H9 (cell line): ENCODE measurements at regions not wholly inside any gene's neighbourhood (a gene's known extent, or its start where the extent isn't known, plus 50 kb on each side); places are given as distances from the start of the nearest gene placed in this dataset.
A peak's percentile ranks its signal among the peaks of the same experiment; 100 is the strongest.

Source experiments
- DNase-seq: peaks from one replicate; pipeline ENCODE4 v3.0.0-alpha.2; 2017
- H2AFZ ChIP-seq: one replicate; pipeline ENCODE4 v1.6.1; 2013; ENCODE audit warnings: mild to moderate bottlenecking, low read length, control low read depth, moderate library complexity
- H2AK5ac ChIP-seq: 2 replicates; pipeline ENCODE4 v1.6.1; 2013; ENCODE audit warnings: low read length, control low read depth, mixed read lengths; ENCODE audit not compliant: insufficient read length
- H2BK120ac ChIP-seq: one replicate; pipeline ENCODE4 v1.6.1; 2013; ENCODE audit warnings: low read depth, mild to moderate bottlenecking, low read length, control low read depth, inconsistent platforms; ENCODE audit not compliant: poor library complexity, severe bottlenecking
- H2BK12ac ChIP-seq: 2 replicates; pipeline ENCODE4 v1.6.1; 2013; ENCODE audit warnings: low read length, control low read depth, mixed read lengths, low read depth; ENCODE audit not compliant: insufficient read length
- H2BK15ac ChIP-seq: 2 replicates; pipeline ENCODE4 v1.6.1; 2013; ENCODE audit warnings: low read depth, low read length, control low read depth
- H2BK20ac ChIP-seq: one replicate; pipeline ENCODE4 v1.6.1; 2013; ENCODE audit warnings: low read depth, mild to moderate bottlenecking, low read length, control low read depth, inconsistent platforms; ENCODE audit not compliant: poor library complexity, severe bottlenecking
- H2BK5ac ChIP-seq: 2 replicates; pipeline ENCODE4 v1.6.1; 2013; ENCODE audit warnings: low read length, control low read depth, mixed read lengths; ENCODE audit not compliant: insufficient read length
- H3K14ac ChIP-seq: 2 replicates; pipeline ENCODE4 v1.6.1; 2013; ENCODE audit warnings: low read length, control low read depth; ENCODE audit not compliant: insufficient read depth
- H3K18ac ChIP-seq: 2 replicates; pipeline ENCODE4 v1.6.1; 2013; ENCODE audit warnings: low read depth, mild to moderate bottlenecking, mixed read lengths, low read length, control low read depth; ENCODE audit not compliant: insufficient read length
- H3K23ac ChIP-seq: 2 replicates; pipeline ENCODE4 v1.6.1; 2013; ENCODE audit warnings: low read length, control low read depth, mixed read lengths, low read depth; ENCODE audit not compliant: insufficient read length
- H3K23me2 ChIP-seq: 2 replicates; pipeline ENCODE4 v1.6.1; 2013; ENCODE audit warnings: low read depth, mild to moderate bottlenecking, mixed read lengths, low read length, control low read depth; ENCODE audit not compliant: insufficient read length, poor library complexity, severe bottlenecking
- H3K27ac ChIP-seq: 2 replicates; pipeline ENCODE4 v1.5.1; 2013; ENCODE audit warnings: low read length, control low read depth, mixed read lengths, low read depth; ENCODE audit not compliant: insufficient read length
- H3K27me3 ChIP-seq: 2 replicates; pipeline ENCODE4 v1.6.1; 2013; ENCODE audit warnings: low read length, control low read depth, inconsistent platforms; ENCODE audit not compliant: insufficient read depth
- H3K4ac ChIP-seq: 2 replicates; pipeline ENCODE4 v1.6.1; 2013; ENCODE audit warnings: low read depth, mild to moderate bottlenecking, control low read depth, inconsistent platforms, low read length, moderate library complexity
- H3K4me1 ChIP-seq: 2 replicates; pipeline ENCODE4 v1.6.1; 2013; ENCODE audit warnings: low read length, control low read depth, inconsistent platforms; ENCODE audit not compliant: insufficient read depth
- H3K4me2 ChIP-seq: 2 replicates; pipeline ENCODE4 v1.6.1; 2013; ENCODE audit warnings: low read length, control low read depth, mixed read lengths; ENCODE audit not compliant: insufficient read length, insufficient read depth
- H3K56ac ChIP-seq: 2 replicates; pipeline ENCODE4 v1.6.1; 2013; ENCODE audit warnings: low read depth, mild to moderate bottlenecking, mixed read lengths, low read length, control low read depth; ENCODE audit not compliant: insufficient read length
- H3K79me1 ChIP-seq: 2 replicates; pipeline ENCODE4 v1.6.1; 2013; ENCODE audit warnings: low read depth, mild to moderate bottlenecking, moderate library complexity, low read length, control low read depth, inconsistent platforms; ENCODE audit not compliant: insufficient read depth, poor library complexity, severe bottlenecking
- H3K79me2 ChIP-seq: 2 replicates; pipeline ENCODE4 v1.6.1; 2013; ENCODE audit warnings: low read length, control low read depth, inconsistent platforms; ENCODE audit not compliant: insufficient read depth
- H3K9ac ChIP-seq: 2 replicates; pipeline ENCODE4 v1.6.1; 2013; ENCODE audit warnings: low read length, control low read depth, mixed read lengths; ENCODE audit not compliant: insufficient read length; ENCODE audit errors: extremely low read depth
- H3K9me3 ChIP-seq: one replicate; pipeline ENCODE4 v1.6.1; 2013; ENCODE audit warnings: low read depth, low read length, inconsistent platforms; ENCODE audit not compliant: control insufficient read depth
- H3T11ph ChIP-seq: one replicate; pipeline ENCODE4 v1.6.1; 2013; ENCODE audit warnings: mild to moderate bottlenecking, low read length, control low read depth, inconsistent platforms
- H4K20me1 ChIP-seq: one replicate; pipeline ENCODE4 v1.6.1; 2013; ENCODE audit not compliant: control insufficient read depth, insufficient read length, insufficient read depth
- H4K5ac ChIP-seq: 2 replicates; pipeline ENCODE4 v1.6.1; 2013; ENCODE audit warnings: low read depth, mild to moderate bottlenecking, mixed read lengths, low read length, control low read depth; ENCODE audit not compliant: insufficient read length
- H4K8ac ChIP-seq: replicated peaks from 2 replicates; pipeline ENCODE4 v1.6.1; 2013; ENCODE audit warnings: low read length, control low read depth, mixed read lengths, low read depth; ENCODE audit not compliant: insufficient read length
- H4K91ac ChIP-seq: 2 replicates; pipeline ENCODE4 v1.6.1; 2013; ENCODE audit warnings: low read depth, mild to moderate bottlenecking, moderate library complexity, mixed read lengths, low read length, control low read depth; ENCODE audit not compliant: insufficient read length
- H3K27ac Mint-ChIP-seq, 3 experiments: 2 replicates in 2 of 3; 3 replicates in 1 of 3; pipeline ENCODE4 v1.8.0; 2020 to 2021; ENCODE audit warnings: mixed read lengths in 3 of 3, mild to moderate bottlenecking in 1 of 3, moderate library complexity in 1 of 3
- H3K27me3 Mint-ChIP-seq: 2 replicates; pipeline ENCODE4 v1.8.0; 2021; ENCODE audit warnings: low read depth, mild to moderate bottlenecking, moderate library complexity, mixed read lengths
- H3K36me3 Mint-ChIP-seq, 3 experiments: 2 replicates in 2 of 3; 3 replicates in 1 of 3; pipeline ENCODE4 v1.8.0; 2020 to 2021; ENCODE audit warnings: low read depth in 3 of 3, mixed read lengths in 3 of 3; ENCODE audit not compliant: insufficient read depth in 1 of 3
- H3K4me1 Mint-ChIP-seq, 2 experiments: 2 replicates each; pipeline ENCODE4 v1.8.0; 2020; ENCODE audit warnings: mixed read lengths in 2 of 2
- H3K4me3 Mint-ChIP-seq, 2 experiments: 2 replicates in 1 of 2; 3 replicates in 1 of 2; pipeline ENCODE4 v1.8.0; 2020 to 2021; ENCODE audit warnings: mild to moderate bottlenecking in 2 of 2, mixed read lengths in 2 of 2, moderate library complexity in 1 of 2
- H3K9me3 Mint-ChIP-seq, 2 experiments: 2 replicates in 1 of 2; 3 replicates in 1 of 2; pipeline ENCODE4 v1.8.0; 2020; ENCODE audit warnings: mild to moderate bottlenecking in 2 of 2, mixed read lengths in 2 of 2, moderate library complexity in 1 of 2
- WGBS: extraction: QIAGEN DNeasy Blood & Tissue Kit; methylation state at CpG from one replicate; pipeline ENCODE4 v1.1.7; 2013; ENCODE audit warnings: missing lambda C conversion rate, low lambda C conversion rate, mixed read lengths; ENCODE audit not compliant: insufficient read length; ENCODE audit errors: extremely low coverage; 5-methylcytosine and 5-hydroxymethylcytosine counted together
- TF ChIP-seq, protein P1 (sequence below): fragments of 200-600 bp; sonication (generic); conservative IDR thresholded peaks from 3 replicates; pipeline ENCODE4 v1.8.0; 2021; ENCODE audit warnings: antibody characterized with exemption, mild to moderate bottlenecking

DNA sequence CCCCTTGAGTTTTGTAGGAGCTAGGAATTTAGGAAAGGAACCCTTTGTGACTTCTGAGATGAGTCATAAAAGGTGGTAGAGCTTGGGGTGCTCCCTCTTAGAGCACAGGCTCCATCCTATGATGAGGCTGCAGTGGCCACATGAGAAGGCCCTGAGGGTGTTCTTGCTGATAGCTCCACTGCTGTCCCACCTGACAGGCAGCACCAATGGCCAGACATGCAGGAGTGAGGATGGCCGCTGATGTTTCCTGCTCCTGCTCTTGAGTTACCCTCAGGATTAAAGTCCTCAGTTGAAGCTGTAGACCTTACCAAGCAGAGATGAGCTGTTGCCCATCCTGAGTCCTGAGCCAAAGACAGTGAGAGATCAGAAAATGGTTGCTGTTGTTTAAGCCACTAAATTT lies 512.1 kb downstream of the CDH26 start:
- Histone ChIP-seq H3K4me1 (no peaks in the 10 kb centered on the region), H3K9me3 (no peaks in the 10 kb centered on the region), H3K4ac (no peak overlapping the region), H3K27me3 (no peaks in the 10 kb centered on the region), H3K27ac (no peak overlapping the region), H3K56ac (no peak overlapping the region), H3T11ph (no peak overlapping the region), H3K79me2 (no peaks in the 10 kb centered on the region), H2BK12ac (no peak overlapping the region), H3K4me2 (no peak overlapping the region), H4K5ac (no peak overlapping the region), H3K23me2 (no peaks in the 10 kb centered on the region), H2BK5ac (no peak overlapping the region), H3K14ac (no peak overlapping the region), H2BK120ac (no peak overlapping the region), H3K9ac (no peak overlapping the region), H2BK15ac (no peak overlapping the region), H2AFZ (no peak overlapping the region), H3K23ac (no peak overlapping the region), H4K8ac (no peak overlapping the region), H3K18ac (no peak overlapping the region), H4K91ac (no peak overlapping the region), H4K20me1 (no peaks in the 10 kb centered on the region), H2BK20ac (no peak overlapping the region), H3K79me1 (no peaks in the 10 kb centered on the region), H2AK5ac (no peak overlapping the region)
- H3K4me1 Mint-ChIP-seq: peaks cover 11 to 18% of the 10 kb centered on the region in 2 experiments
- H3K36me3 Mint-ChIP-seq: no peaks in the 10 kb centered on the region
- peaks cover 7% of the 10 kb centered on the region; the same call in 1 of the 2 replicates for H3K27me3 Mint-ChIP-seq
- no CpG with 5 or more reads among the region's 1 CpG for WGBS
- peak; percentile 6 for DNase-seq
- H3K9me3 Mint-ChIP-seq: no peaks in the 10 kb centered on the region
- H3K4me3 Mint-ChIP-seq: no peak overlapping the region
- H3K27ac Mint-ChIP-seq: no peak overlapping the region
- TF ChIP-seq, protein P1, sequence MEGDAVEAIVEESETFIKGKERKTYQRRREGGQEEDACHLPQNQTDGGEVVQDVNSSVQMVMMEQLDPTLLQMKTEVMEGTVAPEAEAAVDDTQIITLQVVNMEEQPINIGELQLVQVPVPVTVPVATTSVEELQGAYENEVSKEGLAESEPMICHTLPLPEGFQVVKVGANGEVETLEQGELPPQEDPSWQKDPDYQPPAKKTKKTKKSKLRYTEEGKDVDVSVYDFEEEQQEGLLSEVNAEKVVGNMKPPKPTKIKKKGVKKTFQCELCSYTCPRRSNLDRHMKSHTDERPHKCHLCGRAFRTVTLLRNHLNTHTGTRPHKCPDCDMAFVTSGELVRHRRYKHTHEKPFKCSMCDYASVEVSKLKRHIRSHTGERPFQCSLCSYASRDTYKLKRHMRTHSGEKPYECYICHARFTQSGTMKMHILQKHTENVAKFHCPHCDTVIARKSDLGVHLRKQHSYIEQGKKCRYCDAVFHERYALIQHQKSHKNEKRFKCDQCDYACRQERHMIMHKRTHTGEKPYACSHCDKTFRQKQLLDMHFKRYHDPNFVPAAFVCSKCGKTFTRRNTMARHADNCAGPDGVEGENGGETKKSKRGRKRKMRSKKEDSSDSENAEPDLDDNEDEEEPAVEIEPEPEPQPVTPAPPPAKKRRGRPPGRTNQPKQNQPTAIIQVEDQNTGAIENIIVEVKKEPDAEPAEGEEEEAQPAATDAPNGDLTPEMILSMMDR: no peak
